DMS153 treated with DMSO at 0.1 percent for 48 hours (cell line): ENCODE measurements at regions not wholly inside any gene's neighbourhood (a gene's known extent, or its start where the extent isn't known, plus 50 kb on each side); places are given as distances from the start of the nearest gene placed in this dataset.
"Not testable (repeated sequence)": the region's sequence is repeated elsewhere in the genome, so short reads cannot be mapped to it uniquely, and the experiment has no call there.

ENCODE experiments used
- DNase-seq: peaks from one replicate; lab custom pipeline; 2025; ENCODE audit not compliant: unreplicated experiment; lab: John Stamatoyannopoulos, UW

DNA sequence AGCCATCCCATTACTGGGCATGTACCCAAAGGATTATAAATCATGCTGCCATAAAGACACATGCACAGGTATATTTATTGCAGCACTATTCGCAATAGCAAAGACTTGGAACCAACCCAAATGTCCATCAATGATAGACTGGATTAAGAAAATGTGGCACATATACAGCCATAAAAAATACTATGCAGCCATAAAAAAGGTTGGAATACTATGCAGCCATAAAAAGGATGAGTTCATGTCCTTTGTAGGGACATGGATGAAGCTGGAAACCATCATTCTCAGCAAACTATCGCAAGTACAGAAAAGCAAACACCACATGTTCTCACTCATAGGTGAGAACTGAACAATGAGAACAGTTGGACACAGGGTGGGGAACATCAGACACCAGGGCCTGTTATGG is 151.5 kb downstream of the PLK2 start:
- DNase-seq: not testable (repeated sequence)

DNA sequence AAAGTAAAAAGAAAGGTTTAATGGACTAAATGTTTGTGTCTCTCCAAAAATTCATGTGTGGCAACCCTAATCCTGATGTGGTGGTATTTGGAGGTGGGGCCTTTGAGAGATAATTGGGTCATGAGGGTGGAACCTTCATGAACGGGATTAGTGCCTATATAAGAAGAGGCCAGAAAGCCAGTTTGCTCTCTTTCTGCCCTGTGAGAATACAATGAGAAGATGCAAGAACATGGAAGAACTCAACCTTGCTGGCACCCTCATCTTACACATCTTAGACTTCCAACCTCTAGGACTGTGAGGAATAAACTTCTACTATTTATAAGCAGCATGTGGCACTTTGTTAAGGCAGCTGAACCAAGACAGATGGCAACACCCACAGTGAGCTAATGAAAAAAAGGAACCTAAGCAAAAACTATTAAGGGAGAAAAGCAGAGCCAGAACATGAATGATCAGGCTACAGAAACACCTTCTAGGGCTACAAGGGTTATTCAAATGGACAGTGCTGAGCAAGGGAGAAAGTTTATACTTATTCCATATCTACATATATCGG is 159.5 kb downstream of the PLK2 start:
- no peak for DNase-seq

DNA sequence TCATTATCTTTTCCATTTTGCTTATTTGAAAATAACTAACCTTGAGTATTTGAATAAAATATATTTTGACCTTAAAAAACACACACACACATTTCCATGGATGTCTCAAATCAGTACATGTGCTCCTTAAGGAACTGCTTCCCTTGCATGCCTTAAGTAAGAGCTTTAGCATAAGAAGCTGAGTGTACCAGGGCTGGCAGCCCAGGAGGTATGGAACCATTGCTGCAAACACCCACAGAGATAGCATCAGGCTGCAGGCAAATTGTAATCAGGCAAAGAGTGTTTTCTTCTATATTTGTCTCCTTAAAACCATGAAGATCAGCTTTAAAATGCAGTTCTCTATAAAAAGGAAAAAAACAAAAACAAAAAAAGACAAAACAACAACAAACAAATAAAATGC is 160.6 kb downstream of the PLK2 start:
- no peak for DNase-seq

DNA sequence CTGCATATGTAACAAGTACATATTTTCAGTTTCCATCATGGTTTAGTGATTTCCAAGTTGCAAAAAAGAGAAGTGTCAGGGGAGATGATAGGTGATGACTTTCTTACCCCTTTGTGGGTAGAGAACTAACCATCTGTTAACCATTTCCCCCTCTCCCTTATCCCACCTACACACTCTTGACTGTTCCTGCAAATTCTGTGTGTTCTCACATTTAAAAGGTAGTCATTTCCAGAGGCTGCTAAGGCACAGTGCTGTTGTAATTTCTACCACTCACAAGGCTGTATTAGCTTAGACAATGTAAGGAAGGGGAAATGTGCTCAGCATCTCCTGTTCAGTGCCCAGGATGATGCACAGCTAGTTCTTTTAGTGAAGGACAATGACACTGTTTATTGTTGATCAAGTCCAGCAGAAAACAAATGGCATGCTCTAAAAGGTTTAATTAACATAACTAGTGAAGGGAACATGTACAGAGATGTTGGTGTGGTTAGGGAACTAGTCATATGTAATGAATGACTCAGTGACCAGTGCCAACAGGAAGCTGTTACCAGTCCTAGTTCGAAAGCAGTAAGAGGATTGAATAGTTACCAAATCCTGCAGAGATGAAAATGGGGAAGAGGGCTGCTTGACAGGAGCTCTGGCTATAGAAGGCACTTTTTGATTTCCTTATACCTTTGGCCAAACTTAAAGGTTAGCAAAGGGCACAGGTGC is 165.1 kb downstream of the PLK2 start:
- DNase-seq: no peak

DNA sequence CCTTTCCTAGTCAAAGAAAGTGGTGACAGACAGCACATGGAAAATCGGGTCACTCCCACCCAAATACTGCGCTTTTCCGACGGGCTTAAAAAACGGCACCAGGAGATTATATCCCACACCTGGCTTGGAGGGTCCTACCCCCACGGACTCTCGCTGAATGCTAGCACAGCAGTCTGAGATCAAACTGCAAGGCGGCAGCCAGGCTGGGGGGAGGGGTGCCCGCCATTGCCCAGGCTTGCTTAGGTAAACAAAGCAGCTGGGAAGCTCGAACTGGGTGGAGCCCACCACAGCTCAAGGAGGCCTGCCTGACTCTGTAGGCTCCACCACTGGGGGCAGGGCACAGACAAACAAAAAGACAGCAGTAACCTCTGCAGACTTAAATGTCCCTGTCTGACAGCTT is 171.6 kb downstream of the PLK2 start:
- not testable (repeated sequence) for DNase-seq

DNA sequence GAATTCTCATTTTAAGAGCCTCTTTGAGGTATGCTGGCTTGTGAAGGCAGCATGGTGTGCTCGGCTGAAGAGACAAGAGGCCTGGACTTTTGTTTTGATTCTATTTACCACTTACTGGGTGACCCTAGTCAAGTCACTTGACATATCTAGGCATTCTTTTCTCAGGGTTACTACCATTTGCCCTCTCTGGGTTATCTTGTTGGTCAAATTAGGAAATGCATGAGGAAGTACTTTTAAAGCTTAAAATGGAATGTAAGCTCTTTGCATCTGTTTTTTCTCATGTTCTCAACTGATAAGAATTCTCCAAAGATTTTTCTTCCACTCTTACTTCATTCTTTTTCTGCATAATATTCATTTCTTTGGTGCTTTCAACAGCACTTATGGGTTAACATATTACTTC is 173.1 kb downstream of the PLK2 start:
- DNase-seq: no peak

DNA sequence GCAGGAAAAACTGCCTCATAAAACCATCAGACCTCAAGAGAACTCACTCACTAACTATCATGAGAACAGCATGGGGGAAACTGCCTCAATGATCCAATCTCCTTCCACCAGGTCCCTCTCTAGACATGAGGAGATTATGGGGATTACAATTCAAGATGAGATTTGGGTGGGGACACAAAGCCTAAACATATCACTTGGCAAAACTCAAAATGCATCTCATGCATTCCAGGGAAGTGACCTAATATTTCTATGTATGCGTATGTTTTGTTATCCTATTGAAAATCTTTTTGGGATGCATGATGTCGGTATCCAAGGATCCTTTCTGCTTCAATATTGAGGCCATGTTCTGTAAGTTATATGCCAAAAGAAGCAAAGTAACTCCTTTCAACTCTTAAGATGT is 174.0 kb downstream of the PLK2 start:
- no peak for DNase-seq

DNA sequence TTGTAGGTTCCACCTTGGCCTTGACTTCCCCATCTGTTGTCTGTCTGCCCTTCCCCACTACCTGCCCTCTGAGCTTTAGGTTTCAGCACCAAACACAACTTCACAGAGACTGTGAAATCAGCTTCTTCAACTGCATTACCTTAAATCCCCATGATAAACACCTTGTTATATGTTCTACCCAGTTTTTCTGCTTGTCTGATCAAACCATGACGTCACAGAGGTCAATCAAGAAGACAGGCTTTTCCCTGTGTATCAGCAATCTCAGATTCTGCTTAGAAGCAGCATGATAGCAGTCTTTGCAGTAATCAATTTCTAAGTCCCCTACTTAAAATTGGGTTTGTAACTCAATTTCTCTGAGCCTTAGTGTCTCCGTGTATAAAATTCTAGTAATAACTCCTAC is 175.0 kb downstream of the PLK2 start:
- DNase-seq: no peak

DNA sequence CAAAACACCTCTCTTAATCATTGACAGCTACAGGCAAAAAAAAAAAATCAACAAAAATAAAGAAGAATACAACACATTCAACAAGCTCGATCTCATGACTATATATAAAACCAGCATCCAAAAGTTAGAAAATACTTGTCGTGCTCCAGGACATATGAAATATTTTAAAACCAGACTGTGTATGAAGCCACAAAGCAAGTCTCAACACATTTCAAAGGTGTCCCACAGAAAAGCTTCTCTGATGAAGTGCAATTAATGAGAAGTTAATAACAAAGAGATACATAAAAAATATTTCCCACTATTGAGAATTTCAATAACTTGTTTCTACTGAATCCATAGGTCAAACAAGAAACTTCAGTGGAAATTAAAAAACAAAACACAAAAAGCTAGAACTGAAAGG is 178.7 kb downstream of the PLK2 start:
- DNase-seq: no peak

DNA sequence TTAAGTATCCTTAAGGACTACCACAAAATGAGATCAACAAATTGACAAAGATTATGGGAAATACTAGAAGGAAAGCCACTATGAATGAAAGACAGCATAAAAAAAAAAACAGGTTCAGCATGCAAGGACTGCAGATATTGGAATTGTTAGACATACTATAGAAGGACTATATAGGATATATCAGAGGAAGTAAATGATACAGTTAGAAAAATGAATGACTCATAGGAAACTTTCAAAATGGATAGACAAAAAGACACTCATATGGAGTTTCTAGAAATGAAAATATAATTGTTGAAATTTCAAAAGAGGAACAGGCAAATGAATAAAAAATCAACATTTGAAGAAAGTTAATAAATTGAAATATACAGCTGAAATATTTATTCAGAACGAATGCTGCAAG is 180.6 kb downstream of the PLK2 start:
- no peak for DNase-seq

DNA sequence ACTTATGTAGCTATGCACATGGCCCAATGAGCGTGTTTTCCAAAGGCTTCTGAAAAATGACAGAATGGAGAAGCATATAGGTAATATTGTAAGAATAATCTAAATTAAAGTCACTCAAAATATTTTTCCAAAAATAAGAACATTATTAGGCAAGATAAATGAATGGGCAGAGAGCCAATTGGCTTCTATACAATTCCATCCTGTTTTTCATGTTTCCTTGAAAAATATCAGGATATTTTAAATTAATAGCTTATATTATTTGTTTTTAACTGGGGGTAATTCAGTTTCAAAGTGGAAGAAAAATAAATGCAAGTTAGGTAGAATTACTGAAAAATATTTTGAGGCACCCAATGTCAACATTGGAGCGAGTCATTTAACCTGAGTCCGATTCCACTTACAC is 183.5 kb downstream of the PLK2 start:
- no peak for DNase-seq

DNA sequence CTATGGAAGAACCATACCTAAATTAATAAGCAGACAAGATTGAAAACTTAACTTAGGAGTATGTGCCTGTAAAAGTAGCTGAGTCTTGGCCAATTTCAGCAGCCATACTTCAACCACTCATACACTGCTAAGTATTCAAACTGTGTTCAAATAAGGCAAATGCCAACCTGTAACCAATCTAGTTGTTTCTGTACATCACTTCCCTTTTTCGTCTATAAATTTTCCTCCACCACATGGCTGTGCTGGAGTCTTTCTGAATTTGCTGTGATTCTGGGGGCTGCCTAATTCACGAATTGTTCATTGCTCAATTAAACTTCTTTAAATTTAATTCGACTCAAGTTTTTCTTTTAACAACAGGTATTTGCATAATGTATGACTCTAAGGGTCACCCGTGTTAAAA is 184.4 kb downstream of the PLK2 start:
- no peak for DNase-seq

DNA sequence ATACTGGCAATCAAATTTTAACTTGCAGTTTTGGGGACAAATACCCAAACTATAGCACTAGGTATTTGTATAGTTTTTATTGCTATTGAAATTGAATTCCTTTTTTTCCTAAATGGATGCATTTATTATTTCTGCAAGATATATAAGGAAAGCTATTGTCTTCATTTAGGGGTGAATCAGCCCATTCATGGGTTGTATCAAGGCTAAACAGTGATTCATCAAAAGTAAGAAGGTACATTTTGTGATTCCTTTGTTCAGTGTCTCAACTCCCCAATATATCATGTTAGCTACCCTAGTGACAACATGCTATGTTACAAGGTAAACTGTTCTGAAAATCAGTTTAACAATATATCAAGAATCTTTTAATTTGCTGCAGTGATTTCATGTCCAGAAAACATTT is 185.7 kb downstream of the PLK2 start:
- DNase-seq: no peak

DNA sequence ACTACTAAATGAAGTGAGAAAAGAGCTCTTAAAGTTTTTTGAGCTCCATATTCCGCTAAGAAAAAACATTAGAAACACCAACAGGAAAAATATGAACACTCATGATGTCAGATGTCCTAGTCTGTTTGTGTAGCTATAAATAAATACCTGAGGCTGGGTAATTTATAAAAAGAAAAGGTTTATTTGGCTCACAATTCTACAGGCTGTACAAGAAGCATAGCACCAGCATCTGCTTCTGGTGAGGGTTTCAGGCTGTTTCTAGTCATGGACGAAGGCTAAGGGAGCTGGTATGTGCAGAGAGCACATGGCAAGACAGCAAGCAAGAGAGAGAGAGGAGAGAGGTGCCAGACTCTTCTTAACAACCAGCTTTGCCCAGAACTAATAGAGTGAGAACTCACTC is 186.2 kb downstream of the PLK2 start:
- DNase-seq: no peak

DNA sequence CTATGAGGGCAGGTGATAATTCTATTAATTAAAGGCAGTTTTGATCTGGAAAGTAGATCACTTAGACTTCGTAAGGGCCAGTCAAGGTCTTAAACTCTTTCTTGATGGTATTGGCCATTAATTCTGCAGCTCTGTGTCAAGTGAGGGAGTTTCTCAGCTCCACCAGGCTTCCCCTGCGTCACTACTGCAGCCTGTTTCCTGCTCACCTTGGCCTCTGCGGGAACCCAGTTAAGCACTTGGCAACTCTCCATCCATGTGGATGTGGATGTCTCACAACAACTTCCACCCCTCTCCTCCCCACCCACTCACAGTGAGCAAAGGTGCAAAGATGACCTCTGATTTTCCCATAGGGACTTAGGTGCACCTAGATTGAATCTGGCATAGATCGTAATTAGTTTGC is 191.6 kb downstream of the PLK2 start:
- no peak for DNase-seq

DNA sequence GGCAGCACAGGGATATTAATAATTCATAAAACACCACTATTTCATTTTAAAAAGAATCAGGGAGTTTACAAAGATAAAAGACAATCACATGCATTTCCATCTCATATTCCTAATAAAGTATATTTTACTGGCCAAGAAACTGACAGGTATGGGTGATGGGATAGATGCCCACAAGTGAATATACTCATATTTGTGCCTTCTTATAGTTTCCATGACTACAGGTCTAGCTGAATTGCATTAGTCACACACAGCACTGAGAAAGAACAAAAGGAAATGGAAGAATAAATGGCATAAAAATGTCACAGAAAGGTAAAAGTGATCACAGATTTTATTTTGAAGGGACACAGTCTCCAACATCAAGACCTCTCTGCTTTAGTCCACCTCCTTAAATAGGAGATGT is 193.5 kb downstream of the PLK2 start:
- DNase-seq: no peak

DNA sequence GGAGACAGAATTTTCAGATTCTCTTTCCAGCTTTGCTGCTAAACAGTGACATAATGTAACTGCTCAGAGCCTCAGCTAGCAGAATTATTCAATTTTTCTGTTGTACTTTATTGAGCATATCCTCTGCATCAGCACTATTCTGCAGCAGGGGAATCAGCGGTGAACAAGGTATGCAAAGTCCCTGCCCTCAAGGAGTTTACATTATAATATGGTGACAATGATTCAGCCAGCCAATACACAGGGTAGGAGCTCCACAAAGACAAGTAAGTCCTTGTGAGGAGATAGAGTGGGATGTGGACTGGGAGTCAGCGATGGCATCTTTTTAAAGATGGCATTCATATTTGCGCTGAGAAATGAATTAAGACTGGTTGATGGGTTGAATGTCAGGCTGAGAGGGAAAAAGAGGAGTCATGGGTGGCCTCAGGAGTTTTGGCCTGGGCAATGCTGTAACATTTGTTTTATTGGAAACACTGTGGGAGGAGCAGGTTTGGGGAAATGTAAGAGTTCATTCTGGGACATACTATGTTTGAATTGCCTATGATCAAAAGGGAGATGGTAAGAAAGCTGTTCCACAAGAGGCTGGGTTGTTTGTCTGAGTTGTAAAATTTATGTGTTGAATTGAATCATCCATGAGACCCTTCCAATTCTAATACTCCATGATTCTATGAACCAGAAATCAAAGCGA is 194.5 kb downstream of the PLK2 start:
- no peak for DNase-seq

DNA sequence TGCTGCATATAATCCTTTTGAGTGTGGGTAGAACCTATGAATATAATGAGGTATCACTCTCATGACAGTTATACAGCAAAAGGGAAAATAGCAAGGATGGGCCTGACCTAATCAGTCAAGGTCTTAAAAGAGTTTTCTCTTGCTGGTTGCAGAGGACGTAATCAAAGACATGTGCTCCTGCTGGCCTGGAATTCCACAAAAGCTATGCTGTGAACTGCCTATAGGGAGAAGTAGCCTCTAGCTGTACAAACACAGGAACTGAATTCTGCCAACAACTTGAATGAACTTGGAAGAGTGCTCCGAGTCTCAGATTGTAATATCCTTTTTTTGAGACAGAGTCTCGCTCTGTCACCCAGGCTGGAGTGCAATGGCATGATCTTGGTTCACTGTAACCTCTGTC is 195.6 kb downstream of the PLK2 start:
- DNase-seq: no peak

DNA sequence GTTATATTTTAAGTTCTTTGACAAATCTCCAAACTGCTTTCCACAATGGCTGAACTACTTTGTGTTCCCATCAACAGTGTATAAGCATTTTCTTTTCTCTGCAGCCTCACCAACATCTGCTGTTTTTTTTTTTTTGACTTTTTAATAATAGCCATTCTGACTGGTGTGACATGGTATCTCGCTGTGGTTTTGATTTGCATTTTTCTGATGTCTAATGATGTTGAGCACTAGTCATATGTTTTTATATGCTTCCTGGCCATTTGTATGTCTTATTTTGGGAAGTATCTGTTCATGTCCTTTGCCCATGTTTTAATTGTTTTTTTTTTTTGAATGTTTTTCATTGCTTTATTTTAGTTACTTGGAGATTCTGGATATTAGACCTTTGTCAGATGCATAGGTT is 196.6 kb downstream of the PLK2 start:
- DNase-seq: no peak

DNA sequence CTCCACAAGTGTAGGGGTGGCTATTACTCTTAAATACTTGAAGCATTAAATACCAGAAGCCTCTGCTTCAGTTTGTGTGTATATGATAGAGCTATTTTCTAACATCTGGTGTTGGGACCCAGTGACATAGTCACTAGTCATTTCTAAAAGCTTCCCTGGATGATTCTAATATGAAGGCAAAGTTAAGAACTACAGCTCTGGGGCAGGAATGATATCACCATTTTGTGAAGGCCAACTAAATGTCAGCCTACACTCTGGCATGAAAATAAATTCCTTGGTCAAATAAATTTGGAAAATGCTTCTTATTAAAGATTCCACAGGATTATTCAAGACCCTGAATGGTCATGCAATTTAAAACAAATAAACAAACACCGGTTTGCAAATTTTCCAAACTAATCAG is 197.7 kb downstream of the PLK2 start:
- no peak for DNase-seq

DNA sequence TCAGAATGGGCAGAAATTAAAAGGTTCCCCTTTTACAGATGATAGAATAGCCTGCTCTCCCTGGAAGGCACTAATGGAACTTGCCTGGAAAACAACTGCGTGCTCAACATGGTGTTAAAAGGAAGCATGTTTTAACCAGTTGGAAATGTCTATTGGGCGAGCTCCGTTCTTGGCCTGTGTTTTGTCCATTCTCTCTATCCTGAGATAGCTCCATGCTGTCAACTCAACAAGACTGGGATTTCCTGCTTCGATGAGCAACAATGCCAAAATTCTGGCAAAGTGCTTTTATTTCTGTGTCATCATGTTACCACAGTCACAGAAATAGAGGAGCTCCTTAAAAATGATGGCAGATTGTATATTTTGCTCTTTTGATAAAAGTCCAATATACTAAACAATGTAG is 198.3 kb downstream of the PLK2 start:
- DNase-seq: no peak

DNA sequence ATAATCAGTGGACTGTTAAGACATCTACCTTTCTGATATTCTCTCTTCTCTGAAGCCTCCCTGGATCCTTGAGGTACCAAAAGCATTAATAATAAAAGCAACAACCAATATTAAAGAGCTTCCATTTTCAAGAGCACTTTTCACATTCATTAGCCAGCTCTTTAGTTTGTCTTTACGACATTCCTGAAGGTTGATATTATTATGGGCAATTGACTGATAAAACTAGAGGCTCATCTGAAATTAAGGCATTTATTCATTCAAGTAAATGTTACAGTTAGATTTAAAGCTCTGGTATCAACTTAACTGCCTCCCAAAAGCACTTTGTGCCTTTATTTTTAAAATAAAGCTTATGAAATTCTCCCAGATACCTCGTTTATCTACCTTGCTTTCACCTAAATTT is 199.6 kb downstream of the PLK2 start:
- no peak for DNase-seq

DNA sequence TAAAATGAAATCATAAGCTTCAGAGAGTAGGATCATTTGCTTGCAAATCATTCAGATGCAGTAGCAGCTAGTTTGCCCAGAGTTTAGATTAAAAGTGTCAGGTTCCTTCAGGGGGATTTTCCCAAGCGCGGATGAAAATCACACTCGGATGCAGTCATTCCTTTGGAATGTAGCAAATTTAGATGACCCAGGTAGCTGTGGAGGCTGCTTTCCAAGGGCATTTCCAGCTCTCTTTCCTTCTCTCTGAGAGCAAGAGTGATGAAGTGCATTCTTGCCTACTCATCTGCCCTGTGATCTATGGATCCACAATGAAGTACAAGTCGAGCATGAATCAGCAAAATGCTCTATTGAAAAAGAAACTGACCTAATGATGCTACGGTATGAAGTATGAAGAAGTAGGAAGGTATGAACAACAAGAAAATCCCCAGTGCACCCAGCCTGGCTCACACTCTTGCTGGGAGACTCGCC is 200.2 kb downstream of the PLK2 start:
- DNase-seq: no peak
